Muscle layer of duodenum (tissue), 2 donors: ENCODE measurements at regions not wholly inside any gene's neighbourhood (a gene's known extent, or its start where the extent isn't known, plus 50 kb on each side); places are given as distances from the start of the nearest gene placed in this dataset.

Experiments
- H3K27ac ChIP-seq: one replicate; pipeline ENCODE4 v1.7.0; 2013; ENCODE audit warnings: mild to moderate bottlenecking, low read length
- H3K27me3 ChIP-seq: one replicate; pipeline ENCODE4 v1.7.0; 2013; ENCODE audit warnings: low read depth, mild to moderate bottlenecking, control low read depth, low read length
- H3K36me3 ChIP-seq, 2 donors: one replicate each; pipeline ENCODE4 v1.7.0; 2013; ENCODE audit warnings: low read length in 2 of 2, control low read depth in 1 of 2, mild to moderate bottlenecking in 1 of 2; ENCODE audit not compliant: insufficient read depth in 2 of 2, control insufficient read depth in 1 of 2
- H3K4me1 ChIP-seq, 2 donors: one replicate each; pipeline ENCODE4 v1.7.0; 2013; ENCODE audit warnings: low read length in 2 of 2, mild to moderate bottlenecking in 2 of 2, control low read depth in 1 of 2, moderate library complexity in 1 of 2; ENCODE audit not compliant: insufficient read depth in 2 of 2, control insufficient read depth in 1 of 2
- H3K4me3 ChIP-seq, 2 donors: one replicate each; pipeline ENCODE4 v1.7.0; 2013; ENCODE audit warnings: low read length in 2 of 2, low read depth in 1 of 2, mild to moderate bottlenecking in 1 of 2
- H3K9me3 ChIP-seq, 2 donors: one replicate each; pipeline ENCODE4 v1.7.0; 2013; ENCODE audit warnings: low read length in 2 of 2, control low read depth in 1 of 2, mild to moderate bottlenecking in 1 of 2; ENCODE audit not compliant: control insufficient read depth in 1 of 2
- donor health status: healthy.

- Histone ChIP-seq H3K27ac (no peak overlapping the region), H3K27me3 (no peaks in the 10 kb centered on the region), H3K9me3 (peaks cover 0 to 3% of the 10 kb centered on the region in 2 donors), H3K4me3 (no peak overlapping the region), H3K4me1 (no peaks in the 10 kb centered on the region), H3K36me3 (no peaks in the 10 kb centered on the region)
Observed at GRCh38 chr10:128566361-128566968, 440.2 kb upstream of the MKI67 start.

- no peaks in the 10 kb centered on the region for H3K36me3 ChIP-seq
- no peak overlapping the region for H3K27ac ChIP-seq
- no peaks in the 10 kb centered on the region for H3K4me1 ChIP-seq
- H3K9me3 ChIP-seq = no peaks in the 10 kb centered on the region
- H3K4me3 ChIP-seq = no peak overlapping the region
- H3K27me3 ChIP-seq = no peaks in the 10 kb centered on the region
Observed at GRCh38 chr10:128567551-128567950, 441.3 kb upstream of the MKI67 start.

GRCh38 chr10:128568041-128568440, 441.8 kb upstream of the MKI67 start:
- Histone ChIP-seq H3K27ac (no peak overlapping the region), H3K9me3 (no peaks in the 10 kb centered on the region), H3K4me1 (no peaks in the 10 kb centered on the region), H3K27me3 (no peaks in the 10 kb centered on the region), H3K36me3 (no peaks in the 10 kb centered on the region), H3K4me3 (no peak overlapping the region)

- no peaks in the 10 kb centered on the region for H3K27me3 ChIP-seq
- no peaks in the 10 kb centered on the region for H3K36me3 ChIP-seq
- H3K4me1 ChIP-seq = no peaks in the 10 kb centered on the region
- H3K9me3 ChIP-seq = no peaks in the 10 kb centered on the region
- H3K27ac ChIP-seq = no peak overlapping the region
- no peak overlapping the region for H3K4me3 ChIP-seq
Observed at GRCh38 chr10:128568491-128568890, 442.3 kb upstream of the MKI67 start.

- H3K27ac ChIP-seq = no peak overlapping the region
- H3K4me1 ChIP-seq = no peaks in the 10 kb centered on the region
- H3K36me3 ChIP-seq = no peaks in the 10 kb centered on the region
- H3K4me3 ChIP-seq = no peak overlapping the region
- no peaks in the 10 kb centered on the region for H3K27me3 ChIP-seq
- no peaks in the 10 kb centered on the region for H3K9me3 ChIP-seq
Observed at GRCh38 chr10:128568990-128569945, 443.0 kb upstream of the MKI67 start.

GRCh38 chr10:128570319-128570995, 444.2 kb upstream of the MKI67 start:
- no peak overlapping the region for H3K4me3 ChIP-seq
- H3K9me3 ChIP-seq = no peaks in the 10 kb centered on the region
- H3K36me3 ChIP-seq = no peaks in the 10 kb centered on the region
- H3K4me1 ChIP-seq = no peaks in the 10 kb centered on the region
- no peaks in the 10 kb centered on the region for H3K27me3 ChIP-seq
- H3K27ac ChIP-seq = no peak overlapping the region

GRCh38 chr10:128571071-128571470, 444.8 kb upstream of the MKI67 start:
- no peaks in the 10 kb centered on the region for H3K27me3 ChIP-seq
- no peaks in the 10 kb centered on the region for H3K9me3 ChIP-seq

GRCh38 chr10:128571745-128572144, 445.5 kb upstream of the MKI67 start:
- H3K4me3 ChIP-seq = no peak overlapping the region
- H3K27me3 ChIP-seq = no peaks in the 10 kb centered on the region
- H3K27ac ChIP-seq = no peak overlapping the region
- no peaks in the 10 kb centered on the region for H3K9me3 ChIP-seq
- H3K36me3 ChIP-seq = no peaks in the 10 kb centered on the region
- no peaks in the 10 kb centered on the region for H3K4me1 ChIP-seq

More at GRCh38 chr10:128571071-128571470, 444.8 kb upstream of the MKI67 start:
- Histone ChIP-seq H3K4me3 (no peak overlapping the region), H3K4me1 (no peaks in the 10 kb centered on the region), H3K27ac (no peak overlapping the region), H3K36me3 (no peaks in the 10 kb centered on the region)

GRCh38 chr10:128572696-128573095, 446.5 kb upstream of the MKI67 start:
- Histone ChIP-seq H3K27me3 (no peaks in the 10 kb centered on the region), H3K4me1 (no peaks in the 10 kb centered on the region), H3K9me3 (no peaks in the 10 kb centered on the region), H3K4me3 (no peak overlapping the region), H3K27ac (no peak overlapping the region), H3K36me3 (no peaks in the 10 kb centered on the region)

GRCh38 chr10:128573281-128573845, 447.1 kb upstream of the MKI67 start:
- Histone ChIP-seq H3K27me3 (no peaks in the 10 kb centered on the region), H3K27ac (no peak overlapping the region), H3K9me3 (no peaks in the 10 kb centered on the region), H3K4me1 (no peaks in the 10 kb centered on the region), H3K36me3 (no peaks in the 10 kb centered on the region), H3K4me3 (no peak overlapping the region)

GRCh38 chr10:128573986-128574385, 447.8 kb upstream of the MKI67 start:
- H3K9me3 ChIP-seq = no peaks in the 10 kb centered on the region
- no peaks in the 10 kb centered on the region for H3K27me3 ChIP-seq
- H3K4me1 ChIP-seq = no peaks in the 10 kb centered on the region
- no peak overlapping the region for H3K4me3 ChIP-seq
- no peaks in the 10 kb centered on the region for H3K36me3 ChIP-seq
- H3K27ac ChIP-seq = no peak overlapping the region
